Fibroblast of mammary gland (primary cell): ENCODE measurements at regions not wholly inside any gene's neighbourhood (a gene's known extent, or its start where the extent isn't known, plus 50 kb on each side); places are given as distances from the start of the nearest gene placed in this dataset.

ENCODE experiments used
- DNase-seq: peaks from one replicate; pipeline ENCODE4 v3.0.0-alpha.2; 2010; ENCODE audit warnings: low read depth
- H3K4me3 ChIP-seq: 2 replicates; pipeline ENCODE4 v1.5.1; 2011; ENCODE audit warnings: low read depth, mild to moderate bottlenecking, low read length, moderate library complexity; ENCODE audit not compliant: control insufficient read depth
- TF ChIP-seq, protein P1 (sequence below): conservative IDR thresholded peaks from 2 replicates; pipeline ENCODE4 v1.5.1; 2011; ENCODE audit warnings: low read depth, low read length, inconsistent platforms; ENCODE audit not compliant: control insufficient read depth, insufficient read depth

DNA sequence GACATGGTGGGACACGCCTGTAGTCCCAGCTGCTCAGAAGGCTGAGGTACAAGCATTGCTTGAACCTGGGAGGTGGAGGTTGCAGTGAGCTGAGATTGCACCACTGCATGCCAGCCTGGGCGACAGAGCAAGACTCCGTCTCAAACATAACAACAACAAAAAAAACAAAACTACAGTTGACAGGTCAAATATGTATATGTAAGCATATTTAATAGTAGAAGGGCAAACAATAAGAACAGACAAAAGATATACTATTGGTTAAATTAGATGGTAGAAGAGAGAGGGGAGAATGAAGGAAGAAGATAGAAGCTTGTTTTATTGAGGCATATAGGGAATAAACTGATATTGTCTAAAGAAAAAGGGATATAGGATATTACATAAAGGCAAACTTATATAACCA lies 247.1 kb downstream of the KLF13 start:
- H3K4me3 ChIP-seq, result no peak overlapping the region
- no peak for DNase-seq
- TF ChIP-seq, protein P1, sequence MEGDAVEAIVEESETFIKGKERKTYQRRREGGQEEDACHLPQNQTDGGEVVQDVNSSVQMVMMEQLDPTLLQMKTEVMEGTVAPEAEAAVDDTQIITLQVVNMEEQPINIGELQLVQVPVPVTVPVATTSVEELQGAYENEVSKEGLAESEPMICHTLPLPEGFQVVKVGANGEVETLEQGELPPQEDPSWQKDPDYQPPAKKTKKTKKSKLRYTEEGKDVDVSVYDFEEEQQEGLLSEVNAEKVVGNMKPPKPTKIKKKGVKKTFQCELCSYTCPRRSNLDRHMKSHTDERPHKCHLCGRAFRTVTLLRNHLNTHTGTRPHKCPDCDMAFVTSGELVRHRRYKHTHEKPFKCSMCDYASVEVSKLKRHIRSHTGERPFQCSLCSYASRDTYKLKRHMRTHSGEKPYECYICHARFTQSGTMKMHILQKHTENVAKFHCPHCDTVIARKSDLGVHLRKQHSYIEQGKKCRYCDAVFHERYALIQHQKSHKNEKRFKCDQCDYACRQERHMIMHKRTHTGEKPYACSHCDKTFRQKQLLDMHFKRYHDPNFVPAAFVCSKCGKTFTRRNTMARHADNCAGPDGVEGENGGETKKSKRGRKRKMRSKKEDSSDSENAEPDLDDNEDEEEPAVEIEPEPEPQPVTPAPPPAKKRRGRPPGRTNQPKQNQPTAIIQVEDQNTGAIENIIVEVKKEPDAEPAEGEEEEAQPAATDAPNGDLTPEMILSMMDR, result no peak

DNA sequence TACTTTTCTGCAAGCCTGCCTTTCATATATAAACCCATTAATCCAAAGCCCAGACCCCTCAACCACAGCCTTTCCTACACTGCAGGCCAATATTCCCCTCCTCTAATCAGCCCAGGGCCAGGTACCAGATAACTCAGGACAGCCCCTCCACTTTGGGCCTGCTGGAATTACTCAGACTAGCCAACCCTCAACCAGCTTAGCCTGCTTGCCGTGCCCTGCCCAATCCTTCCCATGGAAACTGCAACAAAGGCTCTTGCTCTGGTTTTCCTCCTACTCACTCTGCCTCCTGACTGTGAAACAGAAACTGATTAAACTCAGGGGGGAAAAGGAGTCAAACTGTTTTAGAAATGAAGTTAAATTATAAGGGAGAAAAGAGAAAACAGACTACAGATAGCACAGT lies 248.1 kb downstream of the KLF13 start:
- no peak for DNase-seq
- TF ChIP-seq, protein P1, result no peak
- H3K4me3 ChIP-seq, result no peak overlapping the region

DNA sequence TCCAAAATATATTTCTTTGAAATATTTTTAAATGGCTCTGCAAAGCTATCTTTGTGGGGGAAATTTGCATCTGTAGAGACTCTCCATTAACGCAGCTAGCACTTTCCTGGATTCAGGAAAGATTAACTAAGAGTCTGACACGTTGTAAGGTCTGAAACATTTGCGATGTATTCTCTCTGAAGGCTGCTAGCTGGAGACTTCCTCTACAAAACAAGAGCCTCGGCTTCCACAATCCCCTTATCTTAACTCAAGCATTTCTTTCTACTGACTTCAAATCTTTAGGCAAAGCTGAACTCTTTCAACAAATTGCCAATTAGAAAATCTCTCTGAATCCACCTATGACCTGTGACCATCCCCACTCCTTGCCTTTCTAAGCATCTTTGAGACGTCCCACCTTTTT lies 250.5 kb downstream of the KLF13 start:
- TF ChIP-seq, protein P1, result no peak
- no peak overlapping the region for H3K4me3 ChIP-seq
- no peak for DNase-seq

DNA sequence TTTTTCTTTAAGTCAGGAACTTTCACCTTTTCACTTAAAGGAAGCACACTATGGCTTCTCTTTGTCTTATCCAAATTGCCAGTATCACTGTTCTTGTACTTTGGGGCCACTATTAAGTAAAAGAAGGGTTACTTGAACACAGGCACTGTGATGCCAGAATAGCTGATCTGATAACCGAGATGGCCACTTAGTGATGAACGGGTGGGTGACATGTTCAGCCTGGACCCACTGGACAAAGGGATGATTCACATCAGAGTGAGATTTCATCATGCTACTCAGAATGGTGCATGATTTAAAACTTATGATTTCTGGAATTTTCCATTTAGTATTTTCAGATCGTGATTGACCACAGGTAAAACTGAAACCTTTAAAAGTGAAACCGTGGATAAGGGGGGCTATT lies 252.6 kb downstream of the KLF13 start:
- DNase-seq, result no peak
- TF ChIP-seq, protein P1, result no peak
- no peak overlapping the region for H3K4me3 ChIP-seq

DNA sequence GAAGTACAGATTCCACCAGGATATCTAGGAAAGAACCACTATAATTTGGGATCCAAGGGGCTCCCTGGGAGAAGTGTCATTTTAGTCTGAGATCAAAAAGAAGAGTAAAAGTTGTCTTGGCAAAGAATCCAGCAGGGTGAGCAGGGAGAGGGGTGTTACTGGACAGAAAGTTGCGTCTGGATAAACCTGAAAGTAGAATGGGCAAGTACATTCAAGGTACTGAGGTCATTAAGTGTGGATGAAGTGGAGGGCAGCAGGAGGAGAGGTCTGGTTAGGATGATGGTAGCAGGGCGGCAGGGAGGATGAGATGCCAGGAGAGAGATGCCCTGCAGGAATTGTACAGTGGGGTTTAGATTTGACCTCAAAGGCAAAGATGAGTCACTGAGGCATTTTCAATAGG lies 253.3 kb downstream of the KLF13 start:
- no peak overlapping the region for H3K4me3 ChIP-seq
- no peak for DNase-seq
- TF ChIP-seq, protein P1, result no peak

DNA sequence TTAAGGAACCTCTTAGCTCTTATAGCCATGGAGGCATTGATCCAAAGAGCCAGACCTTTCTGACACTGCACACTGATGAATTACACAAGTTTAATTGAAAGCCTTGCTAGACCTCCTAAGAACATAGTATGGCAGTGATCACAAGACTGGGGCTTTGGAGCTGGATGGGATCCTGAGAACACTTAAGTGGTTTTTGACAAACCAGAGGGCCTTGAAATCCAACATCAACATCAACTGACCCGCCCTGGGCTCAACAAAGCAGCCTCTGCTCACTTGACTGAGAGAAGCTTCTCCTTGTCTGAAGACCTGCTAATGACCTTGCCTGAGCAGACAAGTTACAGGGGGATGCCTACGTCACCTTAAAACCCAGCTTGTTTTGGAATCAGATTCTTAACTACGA lies 257.6 kb downstream of the KLF13 start:
- no peak for DNase-seq
- TF ChIP-seq, protein P1, result no peak
- no peak overlapping the region for H3K4me3 ChIP-seq

DNA sequence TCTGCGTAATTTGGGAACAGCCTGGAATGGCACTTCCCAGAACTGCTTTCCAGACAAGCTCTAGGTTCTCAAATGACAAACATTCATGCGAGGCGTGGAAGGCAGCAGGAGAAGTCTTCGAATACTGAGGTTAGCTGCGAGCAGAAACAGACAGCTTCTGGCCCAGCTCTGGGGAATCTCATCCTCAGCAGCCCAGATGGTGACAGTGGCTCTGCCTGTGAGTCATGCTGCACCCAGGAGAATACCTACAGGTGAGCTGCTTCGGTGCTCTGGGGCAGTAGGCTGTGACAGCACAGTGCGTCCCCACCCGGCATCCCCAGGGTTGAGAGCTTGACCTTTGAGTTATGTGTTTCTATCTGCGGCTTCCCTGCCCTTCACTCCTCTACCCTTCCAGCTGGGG lies 258.6 kb downstream of the KLF13 start:
- no peak for DNase-seq
- H3K4me3 ChIP-seq, result no peak overlapping the region
- TF ChIP-seq, protein P1, result no peak
